Amygdala (tissue), 56 donors: ENCODE measurements at regions not wholly inside any gene's neighbourhood (a gene's known extent, or its start where the extent isn't known, plus 50 kb on each side); places are given as distances from the start of the nearest gene placed in this dataset.
"Not testable (repeated sequence)": the region's sequence is repeated elsewhere in the genome, so short reads cannot be mapped to it uniquely, and the experiment has no call there.

ENCODE experiments used
- DNase-seq, 56 donors: peaks; one replicate each; lab custom pipeline; 2025; lab: John Stamatoyannopoulos, UW

- not testable (repeated sequence) for DNase-seq
These were observed 142.1 kb upstream of the BEND6 start for GRCh38 chr6:56812851-56813250.

- DNase-seq, result no peak
These were observed 146.0 kb upstream of the BEND6 start for GRCh38 chr6:56808871-56809359.

GRCh38 chr6:56807989-56808337 is 146.9 kb upstream of the BEND6 start:
- DNase-seq, result no peak

- no peak for DNase-seq
These were observed 147.4 kb upstream of the BEND6 start for GRCh38 chr6:56807326-56807988.

- peak in 1 of 56 donors; percentile 3 for DNase-seq
These were observed 148.5 kb upstream of the BEND6 start for GRCh38 chr6:56806368-56806767.

GRCh38 chr6:56804996-56805395 is 149.9 kb upstream of the BEND6 start:
- DNase-seq, result no peak

- no peak for DNase-seq
These were observed 151.3 kb upstream of the BEND6 start for GRCh38 chr6:56803594-56803993.

GRCh38 chr6:56802584-56802983 is 152.3 kb upstream of the BEND6 start:
- peak in 2 of 56 donors; percentile 15 to 49 for DNase-seq

GRCh38 chr6:56799989-56800388 is 154.9 kb upstream of the BEND6 start:
- DNase-seq, result no peak

GRCh38 chr6:56798163-56798562 is 155.5 kb upstream of the DST start:
- DNase-seq, result no peak

- no peak for DNase-seq
These were observed 153.5 kb upstream of the DST start for GRCh38 chr6:56796196-56796532.

- no peak for DNase-seq
These were observed 152.9 kb upstream of the DST start for GRCh38 chr6:56795466-56796195.

GRCh38 chr6:56794421-56794820 is 151.7 kb upstream of the DST start:
- DNase-seq, result no peak

GRCh38 chr6:56793938-56794337 is 151.2 kb upstream of the DST start:
- DNase-seq, result no peak

GRCh38 chr6:56790414-56790813 is 147.7 kb upstream of the DST start:
- DNase-seq, result no peak

GRCh38 chr6:56789879-56790278 is 147.2 kb upstream of the DST start:
- no peak for DNase-seq

- DNase-seq, result no peak
These were observed 146.7 kb upstream of the DST start for GRCh38 chr6:56789342-56789741.

- no peak for DNase-seq
These were observed 144.5 kb upstream of the DST start for GRCh38 chr6:56787209-56787608.

- no peak for DNase-seq
These were observed 143.6 kb upstream of the DST start for GRCh38 chr6:56786256-56786655.

GRCh38 chr6:56785536-56785935 is 142.8 kb upstream of the DST start:
- DNase-seq, result not testable (repeated sequence)

- DNase-seq, result not testable (repeated sequence)
These were observed 137.4 kb upstream of the DST start for GRCh38 chr6:56780109-56780508.

GRCh38 chr6:56778503-56778902 is 135.8 kb upstream of the DST start:
- DNase-seq, result not testable (repeated sequence)
